HepG2 (cell line): ENCODE measurements at regions not wholly inside any gene's neighbourhood (a gene's known extent, or its start where the extent isn't known, plus 50 kb on each side); places are given as distances from the start of the nearest gene placed in this dataset.

Experiments used
- ATAC-seq: fragments of 200-7000 bp; cut with Tn5 transposase; 3 replicates; pipeline ENCODE4 v1.9.1; 2020; ENCODE audit warnings: mild to moderate bottlenecking, moderate library complexity
- BruUV-seq: library from RNA; stranded (reverse); fragments of 400-500 nt; replicated peaks from 2 replicates; lab custom pipeline; 2021; lab: Mats Ljungman, UMichigan
- CTCF ChIA-PET: fragments of 300-600 bp; formaldehyde crosslinking; extraction: SDS; loops from one replicate; lab custom pipeline; 2021; ENCODE audit warnings: low total read pairs, inconsistent platforms, low intra/inter-chr PET ratio; lab: Yijun Ruan, JAX
- POLR2A ChIA-PET: fragments of 350-600 bp; sonication (Branson Sonifier 250); formaldehyde crosslinking; loops from one replicate; lab custom pipeline; 2020; ENCODE audit warnings: antibody characterized with exemption, inconsistent platforms; lab: Yijun Ruan, JAX
- DNase-seq: peaks from one replicate; pipeline ENCODE4 v3.0.0-alpha.2; 2015; ENCODE audit warnings: low spot score
- FAIRE-seq: peaks from 3 replicates; lab custom pipeline; 2011; peaks lifted over from hg19 to GRCh38; lab: Jason Lieb, UNC
- H2AFZ ChIP-seq: one replicate; pipeline ENCODE4 v1.6.1; 2011; ENCODE audit warnings: low read length, inconsistent platforms
- H3K27ac ChIP-seq: fragments of 300-600 bp; 3 replicates; pipeline ENCODE4 v1.8.0; 2011; ENCODE audit warnings: mixed run types, mild to moderate bottlenecking, mixed read lengths, low read length, inconsistent platforms; ENCODE audit not compliant: insufficient read depth; ENCODE audit errors: extremely low read length
- H3K27me3 ChIP-seq, 2 experiments: fragments of 200-600 bp in 1 of 2; 2 replicates in 1 of 2; 3 replicates in 1 of 2; pipeline versions ENCODE4 v1.6.0 to v1.8.0; 2011; ENCODE audit warnings: low read length in 2 of 2, mild to moderate bottlenecking in 2 of 2, moderate library complexity in 2 of 2, inconsistent platforms in 1 of 2; ENCODE audit not compliant: insufficient read depth in 2 of 2, control insufficient read depth in 1 of 2
- H3K36me3 ChIP-seq, 2 experiments: fragments of 200-600 bp in 1 of 2; replicated peaks in 1 of 2; 2 replicates in 1 of 2; 3 replicates in 1 of 2; pipeline versions ENCODE4 v1.5.1 to v1.8.0; 2011; ENCODE audit warnings: low read length in 2 of 2, inconsistent platforms in 1 of 2; ENCODE audit not compliant: insufficient read depth in 2 of 2, control insufficient read depth in 1 of 2
- H3K4me1 ChIP-seq: 2 replicates; pipeline ENCODE4 v1.5.1; 2012; ENCODE audit warnings: low read length, inconsistent platforms; ENCODE audit not compliant: insufficient read depth
- H3K4me2 ChIP-seq: 2 replicates; pipeline ENCODE4 v1.6.0; 2011; ENCODE audit warnings: low read depth, low read length, inconsistent platforms
- H3K4me3 ChIP-seq, 3 experiments: fragments of 200-600 bp in 1 of 3; sonication (generic), shearing (Covaris generic) in 1 of 3; replicated peaks in 1 of 3; 2 replicates each; pipeline ENCODE4 v1.5.1; 2011 to 2016; ENCODE audit warnings: low read length in 3 of 3, inconsistent platforms in 2 of 3, low read depth in 2 of 3, mild to moderate bottlenecking in 2 of 3, control low read depth in 1 of 3, mixed read lengths in 1 of 3; ENCODE audit not compliant: insufficient read depth in 1 of 3
- H3K79me2 ChIP-seq: one replicate; pipeline ENCODE4 v1.6.1; 2011; ENCODE audit warnings: low read length, inconsistent platforms; ENCODE audit not compliant: insufficient read depth
- H3K9ac ChIP-seq: 2 replicates; pipeline ENCODE4 v1.6.0; 2011; ENCODE audit warnings: mild to moderate bottlenecking, low read depth, low read length, inconsistent platforms; ENCODE audit not compliant: insufficient read depth
- H3K9me3 ChIP-seq: 2 replicates; pipeline ENCODE4 v1.5.1; 2012; ENCODE audit warnings: mild to moderate bottlenecking, low read length
- H4K20me1 ChIP-seq: 2 replicates; pipeline ENCODE4 v1.6.0; 2011; ENCODE audit warnings: inconsistent platforms, mild to moderate bottlenecking, low read length, moderate library complexity; ENCODE audit not compliant: insufficient read depth
- CHCHD3 ChIP-seq: sonication (generic); formaldehyde crosslinking; IDR thresholded peaks from 2 replicates; pipeline ENCODE4 v1.8.0; 2022; ENCODE audit warnings: mild to moderate bottlenecking, missing genetic modification reagents, moderate library complexity
- ZC3H13 ChIP-seq: sonication (generic); formaldehyde crosslinking; IDR thresholded peaks from 2 replicates; pipeline ENCODE4 v1.8.1; 2023; ENCODE audit warnings: mild to moderate bottlenecking, missing genetic modification reagents, moderate library complexity
- WGBS: methylation state at CpG from one replicate; pipeline ENCODE4 v1.1.6; 2017; ENCODE audit warnings: low lambda C conversion rate; 5-methylcytosine and 5-hydroxymethylcytosine counted together
- in situ Hi-C: cut with HindIII; loops from 2 replicates; pipeline ENCODE4 v1.10.0; 2017; ENCODE audit warnings: low pct_unique_long_range_greater_than_20kb; ENCODE audit not compliant: extremely low pct_ligation_motif_present
- intact Hi-C: fragments of 100-400 bp; cut with micrococcal nuclease; formaldehyde crosslinking; loops from one replicate; pipeline ENCODE4 v1.10.0; 2022; ENCODE audit not compliant: unreplicated experiment

DNA sequence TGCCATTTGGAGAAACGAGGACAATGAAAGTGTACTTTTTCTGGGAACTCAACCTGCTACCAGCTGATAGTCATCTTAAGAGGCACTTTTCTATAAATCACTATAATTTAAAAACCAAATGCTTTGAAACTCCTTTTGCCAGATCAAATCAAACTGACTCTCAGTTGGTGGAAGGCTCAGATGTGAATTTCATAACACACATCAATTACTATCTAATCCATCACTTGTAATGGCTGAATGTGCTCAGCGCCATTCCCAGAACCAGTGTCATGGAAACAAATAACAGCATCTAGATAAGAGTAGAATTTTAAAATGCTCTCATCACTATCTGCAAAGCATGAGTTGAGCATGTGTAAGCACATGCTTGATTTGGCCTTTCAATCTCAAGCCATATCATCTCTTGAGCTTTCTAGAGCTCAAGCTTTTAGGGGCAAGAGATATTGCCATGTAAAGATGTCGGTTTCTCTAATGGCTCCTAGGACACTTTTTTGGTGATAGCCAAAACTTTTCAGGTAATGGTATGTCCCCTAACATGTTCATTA is 223.1 kb upstream of the ACVR2A start:
- no TSS peak for BruUV-seq
- no peaks in the 10 kb centered on the region for H3K27me3 ChIP-seq
- no peaks in the 10 kb centered on the region for H3K9me3 ChIP-seq
- no peaks in the 10 kb centered on the region for H3K36me3 ChIP-seq
- no peak for DNase-seq
- in situ Hi-C loops (loop anchor here (25.0 kb wide), 1 partner anchor 291 kb away; no protein-coding TSS in a partner anchor), intact Hi-C loops (no loop called here)
- H2AFZ ChIP-seq = no peak overlapping the region
- no peak for ATAC-seq
- POLR2A ChIA-PET = no interaction called here
- FAIRE-seq = no peak
- no peaks in the 10 kb centered on the region for H3K79me2 ChIP-seq
- no peak overlapping the region for H3K9ac ChIP-seq
- no peaks in the 10 kb centered on the region for H3K4me1 ChIP-seq
- CTCF ChIA-PET = no interaction called here
- 16% methylated on average over 3 of the region's 3 CpGs for WGBS
- no peaks in the 10 kb centered on the region for H4K20me1 ChIP-seq
- no peak overlapping the region for H3K4me2 ChIP-seq
- H3K27ac ChIP-seq = no peak overlapping the region
- H3K4me3 ChIP-seq = no peak overlapping the region
- TF ChIP-seq CHCHD3 (CRISPR knock-in tag) = no peak

DNA sequence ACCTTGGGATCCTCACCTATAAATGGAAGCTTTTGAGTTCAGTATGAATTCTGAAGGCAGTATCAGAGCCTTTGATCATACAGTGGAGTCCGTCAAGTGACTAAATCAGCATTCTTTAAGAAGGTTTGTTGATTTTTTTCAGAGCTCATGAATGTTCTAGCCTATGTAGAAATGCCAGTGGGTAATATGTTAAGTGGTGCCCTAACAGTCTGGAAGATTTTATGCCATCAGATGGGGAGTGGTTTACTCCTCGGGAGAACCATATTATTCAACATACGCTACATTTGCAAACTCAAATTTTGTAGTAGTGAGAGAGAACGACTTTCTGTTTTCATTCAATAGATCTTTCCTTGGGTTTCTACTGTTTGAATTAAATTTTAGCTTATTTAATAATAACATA is 225.0 kb upstream of the ACVR2A start:
- Histone ChIP-seq H3K4me1 (no peaks in the 10 kb centered on the region), H3K27me3 (no peaks in the 10 kb centered on the region), H3K36me3 (no peaks in the 10 kb centered on the region), H3K79me2 (no peaks in the 10 kb centered on the region)
- DNase-seq (no peak), FAIRE-seq (no peak)
- intact Hi-C loops = no loop called here
- no TSS peak for BruUV-seq
- no peak for TF ChIP-seq ZC3H13
- TF ChIP-seq, all 625 proteins: peak for 0
- no peak overlapping the region for H3K4me2 ChIP-seq
- H3K9ac ChIP-seq = no peak overlapping the region
- ChIA-PET POLR2A (no interaction called here), CTCF (no interaction called here)
- H3K4me3 ChIP-seq = no peak overlapping the region
- no peak overlapping the region for H3K27ac ChIP-seq
- no peak overlapping the region for H2AFZ ChIP-seq
- no peaks in the 10 kb centered on the region for H3K9me3 ChIP-seq
- in situ Hi-C loops = loop anchor here (25.0 kb wide), 1 partner anchor 292 kb away; no protein-coding TSS in a partner anchor
- ATAC-seq = no peak
- WGBS = 39% methylated on average over 4 of the region's 4 CpGs
- no peaks in the 10 kb centered on the region for H4K20me1 ChIP-seq
